DND-41 (cell line): ENCODE measurements at regions not wholly inside any gene's neighbourhood (a gene's known extent, or its start where the extent isn't known, plus 50 kb on each side); places are given as distances from the start of the nearest gene placed in this dataset.

ENCODE experiments used
- CTCF ChIP-seq: IDR thresholded peaks from 2 replicates; pipeline ENCODE4 v1.5.1; 2012; ENCODE audit warnings: borderline replicate concordance, low read length, moderate library complexity, mild to moderate bottlenecking; ENCODE audit not compliant: poor library complexity, severe bottlenecking; ENCODE audit errors: extremely low read depth
- EZH2 ChIP-seq: IDR thresholded peaks from 3 replicates; pipeline ENCODE4 v1.6.1; 2012; ENCODE audit warnings: borderline replicate concordance, low read depth, mild to moderate bottlenecking, moderate library complexity, low read length, inconsistent platforms; ENCODE audit not compliant: severe bottlenecking

- TF ChIP-seq EZH2 (no peak), CTCF (no peak)
Measured at GRCh38 chr3:167114619-167115018, 265.5 kb downstream of the ZBBX start.
